GM23338 (cell line): ENCODE measurements at regions not wholly inside any gene's neighbourhood (a gene's known extent, or its start where the extent isn't known, plus 50 kb on each side); places are given as distances from the start of the nearest gene placed in this dataset.

Experiments
- ATAC-seq: fragments of 200-7000 bp; cut with Tn5 transposase; 3 replicates; pipeline ENCODE4 v1.9.1; 2020
- DNase-seq: peaks from one replicate; pipeline ENCODE4 v3.0.0-alpha.2; 2015; ENCODE audit warnings: low spot score
- H2AFZ ChIP-seq: fragments of 200-600 bp; sonication (generic); 2 replicates; pipeline ENCODE4 v1.8.0; 2016; ENCODE audit warnings: antibody characterized with exemption, mild to moderate bottlenecking, moderate library complexity
- H3F3A ChIP-seq: fragments of 200-600 bp; sonication (generic); replicated peaks from 2 replicates; pipeline ENCODE4 v1.8.0; 2017; ENCODE audit warnings: antibody characterized with exemption, mixed run types, low read depth
- H3K27ac ChIP-seq: fragments of 200-600 bp; sonication (generic); 2 replicates; pipeline ENCODE4 v1.6.1; 2016; ENCODE audit warnings: low read depth
- H3K27me3 ChIP-seq: fragments of 200-600 bp; sonication (generic); 2 replicates; pipeline ENCODE4 v1.8.0; 2016; ENCODE audit warnings: mild to moderate bottlenecking, mixed run types, moderate library complexity; ENCODE audit not compliant: insufficient read depth
- H3K36me3 ChIP-seq: fragments of 200-600 bp; sonication (generic); 2 replicates; pipeline ENCODE4 v1.8.0; 2016; ENCODE audit warnings: mild to moderate bottlenecking; ENCODE audit not compliant: insufficient read depth
- H3K4me1 ChIP-seq: fragments of 200-600 bp; sonication (generic); 2 replicates; pipeline ENCODE4 v1.8.0; 2016; ENCODE audit warnings: mild to moderate bottlenecking, moderate library complexity; ENCODE audit not compliant: insufficient read depth
- H3K4me2 ChIP-seq: fragments of 200-600 bp; sonication (generic); 2 replicates; pipeline ENCODE4 v1.7.1; 2017; ENCODE audit warnings: mixed run types
- H3K4me3 ChIP-seq: fragments of 200-600 bp; sonication (generic); 2 replicates; pipeline ENCODE4 v1.6.1; 2016; ENCODE audit warnings: mixed run types
- H3K79me2 ChIP-seq: fragments of 200-600 bp; sonication (generic); replicated peaks from 2 replicates; pipeline ENCODE4 v1.8.0; 2017; ENCODE audit warnings: mild to moderate bottlenecking; ENCODE audit not compliant: insufficient read depth
- H3K9me2 ChIP-seq: fragments of 200-600 bp; sonication (generic); 2 replicates; pipeline ENCODE4 v1.8.0; 2017; ENCODE audit not compliant: insufficient read depth
- H4K20me1 ChIP-seq: fragments of 200-600 bp; sonication (generic); replicated peaks from 2 replicates; pipeline ENCODE4 v1.8.0; 2017; ENCODE audit warnings: mild to moderate bottlenecking; ENCODE audit not compliant: insufficient read depth
- H3K27ac Mint-ChIP-seq: 2 replicates; pipeline ENCODE4 v1.8.0; 2020; ENCODE audit warnings: inconsistent platforms, mild to moderate bottlenecking, moderate library complexity, mixed read lengths
- H3K27me3 Mint-ChIP-seq: 3 replicates; pipeline ENCODE4 v1.8.0; 2022; ENCODE audit warnings: low read depth, mild to moderate bottlenecking, moderate library complexity, mixed read lengths, inconsistent platforms; ENCODE audit not compliant: insufficient read depth, poor library complexity
- H3K36me3 Mint-ChIP-seq: 3 replicates; pipeline ENCODE4 v1.8.0; 2021; ENCODE audit warnings: low read depth, mild to moderate bottlenecking, inconsistent platforms, moderate library complexity, mixed read lengths
- H3K4me1 Mint-ChIP-seq: 3 replicates; pipeline ENCODE4 v1.8.0; 2020; ENCODE audit warnings: mild to moderate bottlenecking, inconsistent platforms, mixed read lengths
- H3K4me3 Mint-ChIP-seq: 3 replicates; pipeline ENCODE4 v1.8.0; 2021; ENCODE audit warnings: moderate library complexity, mild to moderate bottlenecking, inconsistent platforms, mixed read lengths
- H3K9me3 Mint-ChIP-seq: 3 replicates; pipeline ENCODE4 v1.8.0; 2020; ENCODE audit warnings: moderate library complexity, mild to moderate bottlenecking, inconsistent platforms, mixed read lengths
- CREB1 ChIP-seq: fragments of 250-450 bp; sonication (Bioruptor Pico); IDR thresholded peaks from 2 replicates; pipeline ENCODE4 v1.5.0; 2020; ENCODE audit warnings: low read depth, mild to moderate bottlenecking, moderate library complexity
- CTCF ChIP-seq, 2 experiments: fragments of 200-600 bp in 1 of 2; sonication (generic) in 1 of 2; conservative IDR thresholded peaks; 2 replicates each; pipeline versions ENCODE4 v1.5.1 to v1.6.1; 2016 to 2017; ENCODE audit warnings: antibody characterized with exemption in 2 of 2, low read depth in 2 of 2, mild to moderate bottlenecking in 2 of 2, moderate library complexity in 1 of 2
- ETS1 ChIP-seq: IDR thresholded peaks from 2 replicates; pipeline ENCODE4 v1.6.1; 2016; ENCODE audit warnings: antibody characterized with exemption
- EZH2 ChIP-seq: fragments of 200-600 bp; sonication (generic); IDR thresholded peaks from one replicate; pipeline ENCODE4 v1.8.0; 2017; ENCODE audit warnings: antibody characterized with exemption, mild to moderate bottlenecking, low read depth; ENCODE audit not compliant: unreplicated experiment
- EZH2phosphoT487 ChIP-seq: fragments of 200-600 bp; sonication (generic); IDR thresholded peaks from one replicate; pipeline ENCODE4 v1.8.1; 2018; ENCODE audit warnings: antibody characterized with exemption; ENCODE audit not compliant: unreplicated experiment
- JUNB ChIP-seq: IDR thresholded peaks from one replicate; pipeline ENCODE4 v1.6.1; 2016; ENCODE audit warnings: antibody characterized with exemption; ENCODE audit not compliant: unreplicated experiment
- NANOG ChIP-seq: IDR thresholded peaks from 2 replicates; pipeline ENCODE4 v1.6.1; 2016; ENCODE audit warnings: antibody characterized with exemption, borderline replicate concordance
- POLR2AphosphoS5 ChIP-seq: IDR thresholded peaks from 2 replicates; pipeline ENCODE4 v1.6.1; 2016; ENCODE audit warnings: antibody characterized with exemption, low read depth
- REST ChIP-seq: IDR thresholded peaks from one replicate; pipeline ENCODE4 v1.6.1; 2018; ENCODE audit warnings: antibody characterized with exemption; ENCODE audit not compliant: unreplicated experiment
- STAT1 ChIP-seq: IDR thresholded peaks from one replicate; pipeline ENCODE4 v1.6.1; 2016; ENCODE audit warnings: antibody characterized with exemption; ENCODE audit not compliant: unreplicated experiment
- ZNF114 ChIP-seq: fragments of 250-450 bp; sonication (Bioruptor Pico); IDR thresholded peaks from 2 replicates; pipeline ENCODE4 v1.5.0; 2020; ENCODE audit warnings: mild to moderate bottlenecking, moderate library complexity
- ZNF331 ChIP-seq: fragments of 250-450 bp; sonication (Bioruptor Pico); IDR thresholded peaks from 2 replicates; pipeline ENCODE4 v1.5.0; 2020; ENCODE audit warnings: low read depth, mild to moderate bottlenecking, moderate library complexity

GRCh38 chr9:106623558-106623957 lies 239.4 kb upstream of the ZNF462 start:
- no peaks in the 10 kb centered on the region for H3K36me3 Mint-ChIP-seq
- H3K9me2 ChIP-seq: no peaks in the 10 kb centered on the region
- H3K4me1 ChIP-seq: peaks cover 20% of the 10 kb centered on the region; the same call in 1 of the 2 replicates
- H3K27ac Mint-ChIP-seq: no peak overlapping the region
- H3F3A ChIP-seq: no peaks in the 10 kb centered on the region
- no peaks in the 10 kb centered on the region for H4K20me1 ChIP-seq
- no peak overlapping the region for H3K4me3 Mint-ChIP-seq
- no peaks in the 10 kb centered on the region for H3K27me3 ChIP-seq
- DNase-seq (no peak), ATAC-seq (no peak)
- H3K4me2 ChIP-seq: no peak overlapping the region
- TF ChIP-seq NANOG (no peak), CREB1 (no peak), POLR2AphosphoS5 (no peak), ZNF331 (CRISPR knock-in tag) (no peak)
- H3K9me3 Mint-ChIP-seq: no peaks in the 10 kb centered on the region; the same call in 2 of the 3 replicates
- peaks cover 32% of the 10 kb centered on the region for H3K4me1 Mint-ChIP-seq
- no peaks in the 10 kb centered on the region for H3K27me3 Mint-ChIP-seq
- H3K79me2 ChIP-seq: no peaks in the 10 kb centered on the region
- H3K27ac ChIP-seq: no peak overlapping the region
- H3K4me3 ChIP-seq: no peak overlapping the region
- no peak overlapping the region for H2AFZ ChIP-seq
- H3K36me3 ChIP-seq: no peaks in the 10 kb centered on the region

GRCh38 chr9:106625259-106625789 lies 237.6 kb upstream of the ZNF462 start:
- Histone ChIP-seq H2AFZ (no peak overlapping the region), H3K4me1 (peaks cover 20% of the 10 kb centered on the region; the same call in 1 of the 2 replicates), H3K9me2 (no peaks in the 10 kb centered on the region), H3K36me3 (no peaks in the 10 kb centered on the region), H3K27ac (no peak overlapping the region), H3K4me2 (no peak overlapping the region), H3K79me2 (no peaks in the 10 kb centered on the region), H3K27me3 (no peaks in the 10 kb centered on the region), H3F3A (no peaks in the 10 kb centered on the region), H3K4me3 (no peak overlapping the region), H4K20me1 (no peaks in the 10 kb centered on the region)
- DNase-seq (no peak), ATAC-seq (no peak)
- Mint-ChIP-seq H3K4me1 (peaks cover 30% of the 10 kb centered on the region), H3K36me3 (no peaks in the 10 kb centered on the region), H3K27me3 (peaks cover 1% of the 10 kb centered on the region), H3K4me3 (no peak overlapping the region), H3K27ac (no peak overlapping the region), H3K9me3 (no peaks in the 10 kb centered on the region; the same call in 2 of the 3 replicates)
- TF ChIP-seq POLR2AphosphoS5 (no peak), EZH2phosphoT487 (no peak), STAT1 (no peak), JUNB (no peak), REST (no peak), ETS1 (no peak), NANOG (no peak), CTCF (conservative IDR thresholded peaks at IDR 0.05; ENCODE audit: low read depth in 2 of 2) (no peak), CREB1 (no peak), ZNF114 (CRISPR knock-in tag) (no peak), EZH2 (no peak)
